ENCODE measurements at regions not wholly inside any gene's neighbourhood (a gene's known extent, or its start where the extent isn't known, plus 50 kb on each side); places are given as distances from the start of the nearest gene placed in this dataset.
"Not testable (repeated sequence)": the region's sequence is repeated elsewhere in the genome, so short reads cannot be mapped to it uniquely, and the experiment has no call there.

- Mint-ChIP-seq H3K36me3 (ENCODE audit: insufficient read depth, unreplicated experiment) (no peaks in the 10 kb centered on the region), H3K27ac (ENCODE audit: unreplicated experiment) (no peak overlapping the region), H3K27me3 (ENCODE audit: insufficient read depth, unreplicated experiment) (peaks cover 7% of the 10 kb centered on the region), H3K4me3 (ENCODE audit: unreplicated experiment) (no peak overlapping the region), H3K4me1 (ENCODE audit: low read depth, unreplicated experiment) (no peaks in the 10 kb centered on the region), H3K9me3 (ENCODE audit: unreplicated experiment) (no peaks in the 10 kb centered on the region)
- H3K4me3 ChIP-seq (ENCODE audit: low read depth, low read length), result no peak overlapping the region
- BruUV-seq (replicated peaks), result no TSS peak
- TF ChIP-seq, protein P1, sequence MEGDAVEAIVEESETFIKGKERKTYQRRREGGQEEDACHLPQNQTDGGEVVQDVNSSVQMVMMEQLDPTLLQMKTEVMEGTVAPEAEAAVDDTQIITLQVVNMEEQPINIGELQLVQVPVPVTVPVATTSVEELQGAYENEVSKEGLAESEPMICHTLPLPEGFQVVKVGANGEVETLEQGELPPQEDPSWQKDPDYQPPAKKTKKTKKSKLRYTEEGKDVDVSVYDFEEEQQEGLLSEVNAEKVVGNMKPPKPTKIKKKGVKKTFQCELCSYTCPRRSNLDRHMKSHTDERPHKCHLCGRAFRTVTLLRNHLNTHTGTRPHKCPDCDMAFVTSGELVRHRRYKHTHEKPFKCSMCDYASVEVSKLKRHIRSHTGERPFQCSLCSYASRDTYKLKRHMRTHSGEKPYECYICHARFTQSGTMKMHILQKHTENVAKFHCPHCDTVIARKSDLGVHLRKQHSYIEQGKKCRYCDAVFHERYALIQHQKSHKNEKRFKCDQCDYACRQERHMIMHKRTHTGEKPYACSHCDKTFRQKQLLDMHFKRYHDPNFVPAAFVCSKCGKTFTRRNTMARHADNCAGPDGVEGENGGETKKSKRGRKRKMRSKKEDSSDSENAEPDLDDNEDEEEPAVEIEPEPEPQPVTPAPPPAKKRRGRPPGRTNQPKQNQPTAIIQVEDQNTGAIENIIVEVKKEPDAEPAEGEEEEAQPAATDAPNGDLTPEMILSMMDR (IDR thresholded peaks at IDR 0.05; ENCODE audit: insufficient read depth in 1 of 2, low read depth in 1 of 2, low read length in 1 of 2, severe bottlenecking in 1 of 2, unreplicated experiment in 1 of 2), result no peak
- POLR2A ChIA-PET, result no interaction called here
- H3K4me1 ChIP-seq, result no peaks in the 10 kb centered on the region
- peak in 1 of 2 experiments; percentile 7 for DNase-seq
- intact Hi-C loops (cut with micrococcal nuclease; ENCODE audit: unreplicated experiment), result no loop called here
- H3K9me3 ChIP-seq, result no peaks in the 10 kb centered on the region
- no peaks in the 10 kb centered on the region for H3K36me3 ChIP-seq (ENCODE audit: control insufficient read depth, insufficient read depth, low read length)
- CTCF ChIA-PET, result no interaction called here
- H3K27me3 ChIP-seq (replicated peaks; ENCODE audit: control insufficient read depth, insufficient read depth, low read length), result no peaks in the 10 kb centered on the region
Observed at GRCh38 chrX:25427873-25428555, 412.2 kb upstream of the ARX start.

- POLR2A ChIA-PET; intact Hi-C loops (cut with micrococcal nuclease; ENCODE audit: unreplicated experiment): not testable (repeated sequence)
Observed at GRCh38 chrX:25404163-25404562, 388.4 kb upstream of the ARX start.

GRCh38 chrX:25389266-25389665 is 373.5 kb upstream of the ARX start:
- H3K9me3 ChIP-seq, result no peaks in the 10 kb centered on the region
- Mint-ChIP-seq H3K4me1 (ENCODE audit: low read depth, unreplicated experiment) (no peaks in the 10 kb centered on the region), H3K4me3 (ENCODE audit: unreplicated experiment) (no peak overlapping the region), H3K9me3 (ENCODE audit: unreplicated experiment) (no peaks in the 10 kb centered on the region), H3K27ac (ENCODE audit: unreplicated experiment) (no peak overlapping the region), H3K27me3 (ENCODE audit: insufficient read depth, unreplicated experiment) (no peaks in the 10 kb centered on the region), H3K36me3 (ENCODE audit: insufficient read depth, unreplicated experiment) (no peaks in the 10 kb centered on the region)
- no peak for DNase-seq
- H3K4me3 ChIP-seq (ENCODE audit: low read depth, low read length), result no peak overlapping the region
- no TSS peak for BruUV-seq (replicated peaks)
- intact Hi-C loops (cut with micrococcal nuclease; ENCODE audit: unreplicated experiment), result no loop called here
- TF ChIP-seq, protein P1 (IDR thresholded peaks at IDR 0.05; ENCODE audit: insufficient read depth in 1 of 2, low read depth in 1 of 2, low read length in 1 of 2, severe bottlenecking in 1 of 2, unreplicated experiment in 1 of 2), result no peak
- H3K4me1 ChIP-seq, result no peaks in the 10 kb centered on the region
- H3K27me3 ChIP-seq (replicated peaks; ENCODE audit: control insufficient read depth, insufficient read depth, low read length), result no peaks in the 10 kb centered on the region
- H3K36me3 ChIP-seq (ENCODE audit: control insufficient read depth, insufficient read depth, low read length), result no peaks in the 10 kb centered on the region
- CTCF ChIA-PET, result no interaction called here
- POLR2A ChIA-PET, result no interaction called here

More at GRCh38 chrX:25404163-25404562, 388.4 kb upstream of the ARX start:
- H3K36me3 ChIP-seq (ENCODE audit: control insufficient read depth, insufficient read depth, low read length); H3K4me1 Mint-ChIP-seq (ENCODE audit: low read depth, unreplicated experiment); BruUV-seq (replicated peaks); H3K9me3 Mint-ChIP-seq (ENCODE audit: unreplicated experiment); H3K36me3 Mint-ChIP-seq (ENCODE audit: insufficient read depth, unreplicated experiment); H3K27me3 Mint-ChIP-seq (ENCODE audit: insufficient read depth, unreplicated experiment); H3K27me3 ChIP-seq (replicated peaks; ENCODE audit: control insufficient read depth, insufficient read depth, low read length); H3K4me3 ChIP-seq (ENCODE audit: low read depth, low read length); CTCF ChIA-PET; H3K4me1 ChIP-seq; H3K27ac Mint-ChIP-seq (ENCODE audit: unreplicated experiment); H3K9me3 ChIP-seq; H3K4me3 Mint-ChIP-seq (ENCODE audit: unreplicated experiment); DNase-seq: not testable (repeated sequence)

DNA sequence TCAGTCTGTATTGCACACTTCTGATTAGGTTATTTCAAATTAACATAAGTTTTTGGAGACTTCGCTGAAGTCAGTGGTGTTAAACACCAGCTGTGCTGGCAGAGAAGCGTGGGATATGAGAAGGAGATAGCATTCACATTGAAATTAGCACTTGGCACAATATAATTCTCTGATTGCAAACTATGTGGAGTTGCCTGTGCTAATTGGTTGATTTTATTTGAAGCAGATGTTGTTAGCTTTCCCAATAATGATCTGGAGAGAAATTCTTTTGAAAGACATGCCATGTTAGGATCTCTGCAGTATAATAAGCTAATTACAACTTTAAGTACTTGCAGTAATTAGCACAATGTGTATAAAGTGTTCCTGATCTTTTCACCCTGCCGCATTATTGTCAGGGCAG is 367.4 kb upstream of the ARX start:
- no peak for DNase-seq
- Histone ChIP-seq H3K27me3 (replicated peaks; ENCODE audit: control insufficient read depth, insufficient read depth, low read length) (no peaks in the 10 kb centered on the region), H3K9me3 (no peaks in the 10 kb centered on the region), H3K4me1 (no peaks in the 10 kb centered on the region), H3K36me3 (ENCODE audit: control insufficient read depth, insufficient read depth, low read length) (no peaks in the 10 kb centered on the region), H3K4me3 (ENCODE audit: low read depth, low read length) (no peak overlapping the region)
- Mint-ChIP-seq H3K36me3 (ENCODE audit: insufficient read depth, unreplicated experiment) (no peaks in the 10 kb centered on the region), H3K9me3 (ENCODE audit: unreplicated experiment) (no peaks in the 10 kb centered on the region), H3K4me1 (ENCODE audit: low read depth, unreplicated experiment) (no peaks in the 10 kb centered on the region), H3K4me3 (ENCODE audit: unreplicated experiment) (no peak overlapping the region), H3K27me3 (ENCODE audit: insufficient read depth, unreplicated experiment) (no peaks in the 10 kb centered on the region), H3K27ac (ENCODE audit: unreplicated experiment) (no peak overlapping the region)
- ChIA-PET POLR2A (no interaction called here), CTCF (no interaction called here)
- no TSS peak for BruUV-seq (replicated peaks)
- TF ChIP-seq, protein P1 (IDR thresholded peaks at IDR 0.05; ENCODE audit: insufficient read depth in 1 of 2, low read depth in 1 of 2, low read length in 1 of 2, severe bottlenecking in 1 of 2, unreplicated experiment in 1 of 2), result no peak
- intact Hi-C loops (cut with micrococcal nuclease; ENCODE audit: unreplicated experiment), result no loop called here
